ENCODE measurements at regions not wholly inside any gene's neighbourhood (a gene's known extent, or its start where the extent isn't known, plus 50 kb on each side); places are given as distances from the start of the nearest gene placed in this dataset.

DNA sequence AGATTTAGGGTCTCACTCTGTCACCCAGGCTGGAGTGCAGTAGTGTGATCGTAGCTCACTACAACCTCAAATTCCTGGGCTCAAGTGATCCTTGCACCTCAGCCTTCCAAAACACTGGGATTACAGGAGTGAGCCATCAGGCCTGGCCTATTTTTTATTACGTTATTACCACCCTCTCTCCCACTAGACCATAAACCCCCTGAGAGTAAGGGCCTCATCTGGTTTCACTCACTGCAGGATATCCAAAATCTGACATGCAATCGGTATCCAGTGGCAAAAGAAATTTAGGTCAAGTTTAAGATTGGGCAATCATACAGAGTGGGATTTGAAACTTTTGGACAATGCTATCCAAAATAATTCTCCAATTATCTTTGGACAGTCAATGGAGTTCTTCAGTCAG is 117.0 kb upstream of the NEBL start:
- peaks cover 0 to 3% (median 0%) of the 10 kb centered on the region in 4 experiments; a peak in 1 of 7 replicates for H3K4me1 ChIP-seq (replicated peaks in 1 of 4; ENCODE audit: control insufficient read depth in 3 of 4, insufficient read depth in 4 of 4, low read length in 3 of 4)
- ChIA-PET CTCF (ENCODE audit: partially characterized antibody) (interaction anchor here (0.6 to 1.5 kb wide), 3 partner anchors 14 to 414 kb away, joined by 3 to 5 read pairs (median 4); no protein-coding TSS in a partner anchor), POLR2A (ENCODE audit: partially characterized antibody) (no interaction called here)
- FAIRE-seq = no peak
- no peaks in the 10 kb centered on the region for H3K23me2 ChIP-seq (ENCODE audit: low read depth, low read length)
- no peak overlapping the region for H3K23ac ChIP-seq (ENCODE audit: insufficient read length)
- H4K20me1 ChIP-seq (replicated peaks in 1 of 2; ENCODE audit: control insufficient read depth in 1 of 2, insufficient read depth in 2 of 2, low read length in 2 of 2) = no peaks in the 10 kb centered on the region
- H3K36me3 ChIP-seq (ENCODE audit: control insufficient read depth in 2 of 4, insufficient read depth in 4 of 4, low read length in 3 of 4) = no peaks in the 10 kb centered on the region
- H3K79me1 ChIP-seq (ENCODE audit: low read depth, low read length) = no peaks in the 10 kb centered on the region; the same call in 1 of the 2 replicates
- no peaks in the 10 kb centered on the region for H3K27me3 ChIP-seq (replicated peaks in 1 of 4; ENCODE audit: control insufficient read depth in 3 of 4, extremely low read depth in 1 of 4, insufficient read depth in 3 of 4, low read length in 3 of 4)
- H3K4me3 ChIP-seq (ENCODE audit: extremely low read depth in 1 of 4, insufficient read depth in 2 of 4, low read depth in 3 of 4, low read length in 4 of 4) = no peak overlapping the region
- H2AFZ ChIP-seq (ENCODE audit: low read length) = no peak overlapping the region
- no peak overlapping the region for H2BK5ac ChIP-seq (ENCODE audit: low read depth, low read length)
- H3K4ac ChIP-seq (replicated peaks; ENCODE audit: insufficient read length, low read depth, low read length) = no peak overlapping the region
- 92% methylated on average over 3 of the region's 3 CpGs; no CpG with 5 or more reads in 1 of the 2 experiments for WGBS, 2 experiments (ENCODE audit: extremely low coverage in 1 of 2, insufficient coverage in 1 of 2, insufficient read length in 1 of 2, insufficient replicate concordance in 2 of 2, low coverage in 1 of 2, low lambda C conversion rate in 2 of 2, missing lambda C conversion rate in 1 of 2)
- no peak overlapping the region for H3K9ac ChIP-seq (replicated peaks in 1 of 4; ENCODE audit: extremely low read depth in 1 of 4, low read depth in 3 of 4, low read length in 3 of 4)
- H2BK12ac ChIP-seq (ENCODE audit: low read depth, low read length) = no peak overlapping the region
- no peak overlapping the region for H2BK20ac ChIP-seq (ENCODE audit: low read length)
- no peak overlapping the region for H2AK5ac ChIP-seq (ENCODE audit: low read depth, low read length)
- no peak overlapping the region for H2BK120ac ChIP-seq (replicated peaks; ENCODE audit: low read depth, low read length)
- no peaks in the 10 kb centered on the region for H3K9me3 ChIP-seq (ENCODE audit: insufficient read depth in 2 of 2, low read depth in 1 of 2, low read length in 1 of 2)
- no peak overlapping the region for H4K8ac ChIP-seq (ENCODE audit: extremely low read depth, insufficient read depth, low read length)
- H4K5ac ChIP-seq (ENCODE audit: insufficient read length, low read depth, low read length) = no peak overlapping the region
- no peak for DNase-seq (ENCODE audit: low read depth in 1 of 2, low spot score in 2 of 2)
- H3K18ac ChIP-seq (ENCODE audit: extremely low read depth, low read length) = no peak overlapping the region
- H3K56ac ChIP-seq (replicated peaks; ENCODE audit: insufficient read length, low read depth, low read length) = no peak overlapping the region
- no peaks in the 10 kb centered on the region for H3K79me2 ChIP-seq (ENCODE audit: control insufficient read depth in 1 of 2, insufficient read depth in 2 of 2, low read length in 2 of 2)
- no peak overlapping the region for H2BK15ac ChIP-seq (ENCODE audit: low read length)
- no peak overlapping the region for H3K14ac ChIP-seq (ENCODE audit: insufficient read length)
- H3K4me2 ChIP-seq (ENCODE audit: insufficient read depth in 1 of 2, low read depth in 2 of 2, low read length in 2 of 2) = no peak overlapping the region
- H4K91ac ChIP-seq (replicated peaks; ENCODE audit: insufficient read length, low read length) = no peak overlapping the region
- H3K27ac ChIP-seq (ENCODE audit: low read depth, low read length) = no peak overlapping the region
- no peak for TF ChIP-seq JUND (IDR thresholded peaks at IDR 0.05; ENCODE audit: low read length)
- no peak for TF ChIP-seq CEBPB (IDR thresholded peaks at IDR 0.05; ENCODE audit: low read depth, low read length)
- no peak for TF ChIP-seq SP2 (IDR thresholded peaks at IDR 0.05; ENCODE audit: low read length)
- TF ChIP-seq, protein P1, sequence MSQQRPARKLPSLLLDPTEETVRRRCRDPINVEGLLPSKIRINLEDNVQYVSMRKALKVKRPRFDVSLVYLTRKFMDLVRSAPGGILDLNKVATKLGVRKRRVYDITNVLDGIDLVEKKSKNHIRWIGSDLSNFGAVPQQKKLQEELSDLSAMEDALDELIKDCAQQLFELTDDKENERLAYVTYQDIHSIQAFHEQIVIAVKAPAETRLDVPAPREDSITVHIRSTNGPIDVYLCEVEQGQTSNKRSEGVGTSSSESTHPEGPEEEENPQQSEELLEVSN (IDR thresholded peaks at IDR 0.05) = no peak
- TF ChIP-seq JUN (IDR thresholded peaks at IDR 0.05; ENCODE audit: low read depth, low read length) = no peak
- no peak for TF ChIP-seq SIRT6 (IDR thresholded peaks at IDR 0.05; ENCODE audit: low read length)
- no peak for TF ChIP-seq RAD21 (IDR thresholded peaks at IDR 0.05 in 1 of 2, conservative IDR thresholded peaks at IDR 0.05 in 1 of 2; ENCODE audit: low read depth in 2 of 2, low read length in 2 of 2)
- no peak for TF ChIP-seq SIN3A (conservative IDR thresholded peaks at IDR 0.05 in 1 of 2, IDR thresholded peaks at IDR 0.05 in 1 of 2; ENCODE audit: low read depth in 1 of 2, low read length in 2 of 2)
- TF ChIP-seq, protein P2, sequence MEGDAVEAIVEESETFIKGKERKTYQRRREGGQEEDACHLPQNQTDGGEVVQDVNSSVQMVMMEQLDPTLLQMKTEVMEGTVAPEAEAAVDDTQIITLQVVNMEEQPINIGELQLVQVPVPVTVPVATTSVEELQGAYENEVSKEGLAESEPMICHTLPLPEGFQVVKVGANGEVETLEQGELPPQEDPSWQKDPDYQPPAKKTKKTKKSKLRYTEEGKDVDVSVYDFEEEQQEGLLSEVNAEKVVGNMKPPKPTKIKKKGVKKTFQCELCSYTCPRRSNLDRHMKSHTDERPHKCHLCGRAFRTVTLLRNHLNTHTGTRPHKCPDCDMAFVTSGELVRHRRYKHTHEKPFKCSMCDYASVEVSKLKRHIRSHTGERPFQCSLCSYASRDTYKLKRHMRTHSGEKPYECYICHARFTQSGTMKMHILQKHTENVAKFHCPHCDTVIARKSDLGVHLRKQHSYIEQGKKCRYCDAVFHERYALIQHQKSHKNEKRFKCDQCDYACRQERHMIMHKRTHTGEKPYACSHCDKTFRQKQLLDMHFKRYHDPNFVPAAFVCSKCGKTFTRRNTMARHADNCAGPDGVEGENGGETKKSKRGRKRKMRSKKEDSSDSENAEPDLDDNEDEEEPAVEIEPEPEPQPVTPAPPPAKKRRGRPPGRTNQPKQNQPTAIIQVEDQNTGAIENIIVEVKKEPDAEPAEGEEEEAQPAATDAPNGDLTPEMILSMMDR (IDR thresholded peaks at IDR 0.05; ENCODE audit: control extremely low read depth in 1 of 3, insufficient read depth in 1 of 3, low read depth in 1 of 3, low read length in 3 of 3) = no peak
- TF ChIP-seq SRF (IDR thresholded peaks at IDR 0.05; ENCODE audit: low read depth, low read length) = no peak
- no peak for TF ChIP-seq SUZ12 (IDR thresholded peaks at IDR 0.05; ENCODE audit: low read length)
- TF ChIP-seq KDM5A (IDR thresholded peaks at IDR 0.05; ENCODE audit: low read length) = no peak
